ENCODE measurements at regions not wholly inside any gene's neighbourhood (a gene's known extent, or its start where the extent isn't known, plus 50 kb on each side); places are given as distances from the start of the nearest gene placed in this dataset.

DNA sequence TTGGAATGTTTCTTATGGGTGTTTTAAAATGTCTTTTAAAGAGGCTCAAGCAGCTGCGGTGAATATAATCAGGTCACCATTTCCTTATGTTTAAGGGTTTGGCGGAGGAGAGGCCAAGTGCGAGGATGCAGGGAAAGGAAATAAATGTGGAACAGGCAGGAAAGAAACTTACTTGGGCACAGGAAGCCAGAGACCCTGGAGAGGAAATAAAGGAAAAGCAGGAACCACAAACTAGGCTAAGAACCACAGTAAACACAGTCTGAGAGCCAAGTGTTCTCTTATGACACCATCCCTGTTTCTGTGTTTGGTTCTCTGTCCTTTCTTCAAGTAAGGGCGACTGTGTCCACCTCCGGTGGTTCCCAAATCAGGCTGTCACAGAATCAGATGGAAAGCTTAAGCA lies 166.5 kb downstream of the C9orf152 start:
- ATAC-seq: no peak
- 90% methylated on average over 5 of the region's 5 CpGs for WGBS (ENCODE audit: low lambda C conversion rate)
- Histone ChIP-seq H3K27me3 (ENCODE audit: control insufficient read depth in 1 of 2, insufficient read depth in 2 of 2, low read length in 2 of 2) (no peaks in the 10 kb centered on the region), H3K79me2 (ENCODE audit: insufficient read depth, low read length) (no peaks in the 10 kb centered on the region), H3K9ac (ENCODE audit: insufficient read depth, low read depth, low read length) (no peak overlapping the region), H4K20me1 (ENCODE audit: insufficient read depth, low read length) (no peaks in the 10 kb centered on the region), H2AFZ (ENCODE audit: low read length) (no peak overlapping the region), H3K27ac (ENCODE audit: extremely low read length, insufficient read depth, low read length) (no peak overlapping the region), H3K4me1 (ENCODE audit: insufficient read depth, low read length) (peaks cover 24% of the 10 kb centered on the region), H3K4me3 (replicated peaks in 1 of 3; ENCODE audit: insufficient read depth in 1 of 3, low read depth in 2 of 3, low read length in 3 of 3) (no peak overlapping the region), H3K36me3 (replicated peaks in 1 of 2; ENCODE audit: control insufficient read depth in 1 of 2, insufficient read depth in 2 of 2, low read length in 2 of 2) (no peaks in the 10 kb centered on the region), H3K9me3 (ENCODE audit: low read length) (no peaks in the 10 kb centered on the region), H3K4me2 (ENCODE audit: low read depth, low read length) (no peak overlapping the region)
- BruUV-seq (replicated peaks): no TSS peak
- DNase-seq (ENCODE audit: low spot score): no peak
- in situ Hi-C loops (cut with HindIII; ENCODE audit: extremely low pct_ligation_motif_present, low pct_unique_long_range_greater_than_20kb): no loop called here
- ChIA-PET POLR2A (no interaction called here), CTCF (ENCODE audit: low intra/inter-chr PET ratio, low total read pairs) (no interaction called here)
- TF ChIP-seq, protein P1, sequence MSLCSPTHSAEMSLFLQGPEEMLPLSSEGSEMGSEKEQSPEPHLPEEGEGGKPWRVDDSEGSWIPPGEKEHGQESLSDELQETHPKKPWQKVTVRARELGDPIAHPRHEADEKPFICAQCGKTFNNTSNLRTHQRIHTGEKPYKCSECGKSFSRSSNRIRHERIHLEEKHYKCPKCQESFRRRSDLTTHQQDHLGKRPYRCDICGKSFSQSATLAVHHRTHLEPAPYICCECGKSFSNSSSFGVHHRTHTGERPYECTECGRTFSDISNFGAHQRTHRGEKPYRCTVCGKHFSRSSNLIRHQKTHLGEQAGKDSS (CRISPR knock-in tag; IDR thresholded peaks at IDR 0.05; ENCODE audit: borderline replicate concordance, low read depth): no peak
- TF ChIP-seq, protein P2, sequence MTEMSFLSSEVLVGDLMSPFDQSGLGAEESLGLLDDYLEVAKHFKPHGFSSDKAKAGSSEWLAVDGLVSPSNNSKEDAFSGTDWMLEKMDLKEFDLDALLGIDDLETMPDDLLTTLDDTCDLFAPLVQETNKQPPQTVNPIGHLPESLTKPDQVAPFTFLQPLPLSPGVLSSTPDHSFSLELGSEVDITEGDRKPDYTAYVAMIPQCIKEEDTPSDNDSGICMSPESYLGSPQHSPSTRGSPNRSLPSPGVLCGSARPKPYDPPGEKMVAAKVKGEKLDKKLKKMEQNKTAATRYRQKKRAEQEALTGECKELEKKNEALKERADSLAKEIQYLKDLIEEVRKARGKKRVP (CRISPR knock-in tag; IDR thresholded peaks at IDR 0.05): no peak
- TF ChIP-seq, protein P3, sequence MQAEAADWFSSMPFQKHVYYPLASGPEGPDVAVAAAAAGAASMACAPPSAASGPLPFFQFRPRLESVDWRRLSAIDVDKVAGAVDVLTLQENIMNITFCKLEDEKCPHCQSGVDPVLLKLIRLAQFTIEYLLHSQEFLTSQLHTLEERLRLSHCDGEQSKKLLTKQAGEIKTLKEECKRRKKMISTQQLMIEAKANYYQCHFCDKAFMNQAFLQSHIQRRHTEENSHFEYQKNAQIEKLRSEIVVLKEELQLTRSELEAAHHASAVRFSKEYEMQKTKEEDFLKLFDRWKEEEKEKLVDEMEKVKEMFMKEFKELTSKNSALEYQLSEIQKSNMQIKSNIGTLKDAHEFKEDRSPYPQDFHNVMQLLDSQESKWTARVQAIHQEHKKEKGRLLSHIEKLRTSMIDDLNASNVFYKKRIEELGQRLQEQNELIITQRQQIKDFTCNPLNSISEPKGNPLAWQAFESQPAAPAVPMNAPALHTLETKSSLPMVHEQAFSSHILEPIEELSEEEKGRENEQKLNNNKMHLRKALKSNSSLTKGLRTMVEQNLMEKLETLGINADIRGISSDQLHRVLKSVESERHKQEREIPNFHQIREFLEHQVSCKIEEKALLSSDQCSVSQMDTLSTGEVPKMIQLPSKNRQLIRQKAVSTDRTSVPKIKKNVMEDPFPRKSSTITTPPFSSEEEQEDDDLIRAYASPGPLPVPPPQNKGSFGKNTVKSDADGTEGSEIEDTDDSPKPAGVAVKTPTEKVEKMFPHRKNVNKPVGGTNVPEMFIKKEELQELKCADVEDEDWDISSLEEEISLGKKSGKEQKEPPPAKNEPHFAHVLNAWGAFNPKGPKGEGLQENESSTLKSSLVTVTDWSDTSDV (CRISPR knock-in tag; IDR thresholded peaks at IDR 0.05): no peak
- no peak for TF ChIP-seq KLF9 (CRISPR knock-in tag; IDR thresholded peaks at IDR 0.05; ENCODE audit: low read depth)
- TF ChIP-seq SMAD1 (CRISPR knock-in tag; IDR thresholded peaks at IDR 0.05; ENCODE audit: borderline replicate concordance, low read depth): no peak
- TF ChIP-seq, protein P4, sequence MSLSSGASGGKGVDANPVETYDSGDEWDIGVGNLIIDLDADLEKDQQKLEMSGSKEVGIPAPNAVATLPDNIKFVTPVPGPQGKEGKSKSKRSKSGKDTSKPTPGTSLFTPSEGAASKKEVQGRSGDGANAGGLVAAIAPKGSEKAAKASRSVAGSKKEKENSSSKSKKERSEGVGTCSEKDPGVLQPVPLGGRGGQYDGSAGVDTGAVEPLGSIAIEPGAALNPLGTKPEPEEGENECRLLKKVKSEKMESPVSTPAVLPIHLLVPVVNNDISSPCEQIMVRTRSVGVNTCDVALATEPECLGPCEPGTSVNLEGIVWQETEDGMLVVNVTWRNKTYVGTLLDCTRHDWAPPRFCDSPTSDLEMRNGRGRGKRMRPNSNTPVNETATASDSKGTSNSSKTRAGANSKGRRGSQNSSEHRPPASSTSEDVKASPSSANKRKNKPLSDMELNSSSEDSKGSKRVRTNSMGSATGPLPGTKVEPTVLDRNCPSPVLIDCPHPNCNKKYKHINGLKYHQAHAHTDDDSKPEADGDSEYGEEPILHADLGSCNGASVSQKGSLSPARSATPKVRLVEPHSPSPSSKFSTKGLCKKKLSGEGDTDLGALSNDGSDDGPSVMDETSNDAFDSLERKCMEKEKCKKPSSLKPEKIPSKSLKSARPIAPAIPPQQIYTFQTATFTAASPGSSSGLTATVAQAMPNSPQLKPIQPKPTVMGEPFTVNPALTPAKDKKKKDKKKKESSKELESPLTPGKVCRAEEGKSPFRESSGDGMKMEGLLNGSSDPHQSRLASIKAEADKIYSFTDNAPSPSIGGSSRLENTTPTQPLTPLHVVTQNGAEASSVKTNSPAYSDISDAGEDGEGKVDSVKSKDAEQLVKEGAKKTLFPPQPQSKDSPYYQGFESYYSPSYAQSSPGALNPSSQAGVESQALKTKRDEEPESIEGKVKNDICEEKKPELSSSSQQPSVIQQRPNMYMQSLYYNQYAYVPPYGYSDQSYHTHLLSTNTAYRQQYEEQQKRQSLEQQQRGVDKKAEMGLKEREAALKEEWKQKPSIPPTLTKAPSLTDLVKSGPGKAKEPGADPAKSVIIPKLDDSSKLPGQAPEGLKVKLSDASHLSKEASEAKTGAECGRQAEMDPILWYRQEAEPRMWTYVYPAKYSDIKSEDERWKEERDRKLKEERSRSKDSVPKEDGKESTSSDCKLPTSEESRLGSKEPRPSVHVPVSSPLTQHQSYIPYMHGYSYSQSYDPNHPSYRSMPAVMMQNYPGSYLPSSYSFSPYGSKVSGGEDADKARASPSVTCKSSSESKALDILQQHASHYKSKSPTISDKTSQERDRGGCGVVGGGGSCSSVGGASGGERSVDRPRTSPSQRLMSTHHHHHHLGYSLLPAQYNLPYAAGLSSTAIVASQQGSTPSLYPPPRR (CRISPR knock-in tag; IDR thresholded peaks at IDR 0.05; ENCODE audit: borderline replicate concordance): no peak
- TF ChIP-seq, protein P5, sequence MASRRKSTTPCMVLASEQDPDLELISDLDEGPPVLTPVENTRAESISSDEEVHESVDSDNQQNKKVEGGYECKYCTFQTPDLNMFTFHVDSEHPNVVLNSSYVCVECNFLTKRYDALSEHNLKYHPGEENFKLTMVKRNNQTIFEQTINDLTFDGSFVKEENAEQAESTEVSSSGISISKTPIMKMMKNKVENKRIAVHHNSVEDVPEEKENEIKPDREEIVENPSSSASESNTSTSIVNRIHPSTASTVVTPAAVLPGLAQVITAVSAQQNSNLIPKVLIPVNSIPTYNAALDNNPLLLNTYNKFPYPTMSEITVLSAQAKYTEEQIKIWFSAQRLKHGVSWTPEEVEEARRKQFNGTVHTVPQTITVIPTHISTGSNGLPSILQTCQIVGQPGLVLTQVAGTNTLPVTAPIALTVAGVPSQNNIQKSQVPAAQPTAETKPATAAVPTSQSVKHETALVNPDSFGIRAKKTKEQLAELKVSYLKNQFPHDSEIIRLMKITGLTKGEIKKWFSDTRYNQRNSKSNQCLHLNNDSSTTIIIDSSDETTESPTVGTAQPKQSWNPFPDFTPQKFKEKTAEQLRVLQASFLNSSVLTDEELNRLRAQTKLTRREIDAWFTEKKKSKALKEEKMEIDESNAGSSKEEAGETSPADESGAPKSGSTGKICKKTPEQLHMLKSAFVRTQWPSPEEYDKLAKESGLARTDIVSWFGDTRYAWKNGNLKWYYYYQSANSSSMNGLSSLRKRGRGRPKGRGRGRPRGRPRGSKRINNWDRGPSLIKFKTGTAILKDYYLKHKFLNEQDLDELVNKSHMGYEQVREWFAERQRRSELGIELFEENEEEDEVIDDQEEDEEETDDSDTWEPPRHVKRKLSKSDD (CRISPR knock-in tag; IDR thresholded peaks at IDR 0.05; ENCODE audit: low read depth): no peak
- intact Hi-C loops (cut with micrococcal nuclease; ENCODE audit: unreplicated experiment): no loop called here
- no peak for FAIRE-seq
